Prostate gland (tissue), 2 donors: ENCODE measurements at regions not wholly inside any gene's neighbourhood (a gene's known extent, or its start where the extent isn't known, plus 50 kb on each side); places are given as distances from the start of the nearest gene placed in this dataset.

Experiments
- DNase-seq: peaks from one replicate; pipeline ENCODE4 v3.0.0-alpha.2; 2019; ENCODE audit warnings: low spot score
- H3K27ac ChIP-seq, 2 donors: fragments of 200-600 bp; sonication (generic); 2 replicates each; pipeline ENCODE4 v1.5.1; 2017 to 2019
- H3K27me3 ChIP-seq: fragments of 200-600 bp; sonication (generic); replicated peaks from 2 replicates; pipeline ENCODE4 v1.5.1; 2019; ENCODE audit not compliant: insufficient read depth
- H3K36me3 ChIP-seq, 2 donors: fragments of 200-600 bp; sonication (generic); 1 replicate in 1 of 2; 2 replicates in 1 of 2; pipeline versions ENCODE4 v1.5.1 to v1.8.1; 2017 to 2019
- H3K4me1 ChIP-seq: fragments of 200-600 bp; sonication (generic); replicated peaks from 2 replicates; pipeline ENCODE4 v1.5.1; 2019
- H3K4me3 ChIP-seq, 2 donors: fragments of 200-600 bp; sonication (generic); 2 replicates each; pipeline ENCODE4 v1.5.1; 2017 to 2019
- H3K9me3 ChIP-seq: fragments of 200-600 bp; sonication (generic); 2 replicates; pipeline ENCODE4 v1.5.1; 2017
- CTCF ChIP-seq, 4 experiments: fragments of 200-600 bp in 2 of 4; fragments of 450-650 bp in 2 of 4; sonication (generic) in 2 of 4; IDR thresholded peaks; 1 replicate in 3 of 4; 2 replicates in 1 of 4; pipeline ENCODE4 v1.5.1; 2016 to 2019; ENCODE audit warnings: antibody characterized with exemption in 4 of 4, mild to moderate bottlenecking in 2 of 4, moderate library complexity in 2 of 4
- POLR2A ChIP-seq: fragments of 450-650 bp; IDR thresholded peaks from one replicate; pipeline ENCODE4 v1.6.1; 2016; ENCODE audit warnings: antibody characterized with exemption, mild to moderate bottlenecking
- POLR2AphosphoS5 ChIP-seq: sonication (generic); formaldehyde crosslinking; IDR thresholded peaks from one replicate; pipeline ENCODE4 v1.6.1; 2017; ENCODE audit warnings: antibody characterized with exemption
- WGBS: methylation state at CpG from one replicate; pipeline ENCODE4 v1.1.5; 2018; 5-methylcytosine and 5-hydroxymethylcytosine counted together
- intact Hi-C: fragments of 100-400 bp; cut with DNase I; formaldehyde crosslinking; loops from one replicate; pipeline ENCODE4 v1.14.2; 2022

GRCh38 chr4:18314731-18315130 is 293.2 kb upstream of the LCORL start:
- H3K27ac ChIP-seq: no peak overlapping the region
- H3K4me3 ChIP-seq: no peak overlapping the region
- DNase-seq: no peak
- H3K4me1 ChIP-seq: no peaks in the 10 kb centered on the region
- H3K9me3 ChIP-seq: no peaks in the 10 kb centered on the region
- no peaks in the 10 kb centered on the region for H3K36me3 ChIP-seq
- no peaks in the 10 kb centered on the region for H3K27me3 ChIP-seq
- intact Hi-C loops: no loop called here
- no peak for TF ChIP-seq CTCF (IDR thresholded peaks at IDR 0.05)
- TF ChIP-seq POLR2A: no peak
- TF ChIP-seq POLR2AphosphoS5: no peak
- WGBS: 42% methylated on average over 3 of the region's 3 CpGs

DNA sequence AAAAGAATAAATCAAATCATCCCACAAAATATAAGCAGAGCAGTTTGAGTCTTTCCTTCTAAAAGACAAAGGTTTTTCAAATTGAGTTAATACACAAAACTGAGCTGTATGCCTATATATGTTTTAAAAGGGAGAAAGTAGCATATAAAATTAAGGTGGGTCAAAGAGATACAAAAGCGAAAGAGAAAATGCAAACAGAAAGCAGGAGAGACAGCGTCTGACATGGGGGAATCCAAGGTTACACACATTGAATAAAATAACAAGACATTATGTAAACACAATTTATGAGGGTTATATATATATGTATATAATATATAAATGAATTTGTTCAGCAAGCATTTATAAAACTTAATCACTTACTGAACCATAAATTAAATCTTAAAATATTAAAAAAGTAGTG is 276.1 kb upstream of the LCORL start:
- no peaks in the 10 kb centered on the region for H3K36me3 ChIP-seq
- H3K27me3 ChIP-seq: no peaks in the 10 kb centered on the region
- H3K9me3 ChIP-seq: no peaks in the 10 kb centered on the region
- no peak for DNase-seq
- no peak overlapping the region for H3K4me3 ChIP-seq
- no peak for TF ChIP-seq POLR2A
- TF ChIP-seq CTCF (IDR thresholded peaks at IDR 0.05): no peak
- TF ChIP-seq POLR2AphosphoS5: no peak
- no peak overlapping the region for H3K27ac ChIP-seq
- WGBS: 46% methylated on average over 2 of the region's 2 CpGs
- intact Hi-C loops: no loop called here
- H3K4me1 ChIP-seq: no peaks in the 10 kb centered on the region

- H3K9me3 ChIP-seq: no peaks in the 10 kb centered on the region
- no peak overlapping the region for H3K27ac ChIP-seq
- DNase-seq: no peak
- 43% methylated on average over 2 of the region's 2 CpGs for WGBS
- no peaks in the 10 kb centered on the region for H3K27me3 ChIP-seq
- intact Hi-C loops: no loop called here
- H3K4me3 ChIP-seq: no peak overlapping the region
- no peaks in the 10 kb centered on the region for H3K4me1 ChIP-seq
- no peaks in the 10 kb centered on the region for H3K36me3 ChIP-seq
- TF ChIP-seq POLR2A (no peak), POLR2AphosphoS5 (no peak)
These were observed 274.9 kb upstream of the LCORL start for GRCh38 chr4:18296411-18296810.

- H3K27ac ChIP-seq: no peak overlapping the region
- no peak for TF ChIP-seq POLR2AphosphoS5
- TF ChIP-seq POLR2A: no peak
- TF ChIP-seq CTCF (IDR thresholded peaks at IDR 0.05): no peak
- no peaks in the 10 kb centered on the region for H3K4me1 ChIP-seq
- WGBS: 48% methylated on average over 2 of the region's 2 CpGs
- no peak overlapping the region for H3K4me3 ChIP-seq
- H3K9me3 ChIP-seq: no peaks in the 10 kb centered on the region
- H3K27me3 ChIP-seq: no peaks in the 10 kb centered on the region
- H3K36me3 ChIP-seq: no peaks in the 10 kb centered on the region
- DNase-seq: no peak
- intact Hi-C loops: no loop called here
These were observed 273.3 kb upstream of the LCORL start for GRCh38 chr4:18294846-18295245.

DNA sequence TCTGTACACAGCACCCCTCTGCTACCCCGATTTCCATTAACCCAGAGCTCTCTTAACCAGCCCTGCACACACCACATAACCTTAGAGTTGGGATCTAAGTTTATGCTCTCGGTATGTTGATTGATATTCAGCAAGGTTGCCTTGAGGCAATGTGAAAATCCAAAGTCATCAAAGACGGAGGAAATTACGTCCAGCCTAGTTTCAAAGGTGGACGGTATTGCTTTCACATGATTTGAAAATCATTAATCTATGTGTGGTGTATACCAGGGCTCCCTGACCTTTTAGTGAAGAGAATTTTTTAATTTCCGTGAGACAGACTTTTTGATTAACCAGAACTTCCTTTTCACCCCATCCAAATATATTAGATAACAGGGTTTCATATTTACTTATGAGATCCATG is 272.5 kb upstream of the LCORL start:
- H3K9me3 ChIP-seq: no peaks in the 10 kb centered on the region
- intact Hi-C loops: no loop called here
- H3K4me3 ChIP-seq: no peak overlapping the region
- H3K27ac ChIP-seq: no peak overlapping the region
- 90% methylated on average over 6 of the region's 6 CpGs for WGBS
- no peaks in the 10 kb centered on the region for H3K36me3 ChIP-seq
- no peak for TF ChIP-seq POLR2A
- no peak for TF ChIP-seq POLR2AphosphoS5
- no peak for TF ChIP-seq CTCF (IDR thresholded peaks at IDR 0.05)
- H3K27me3 ChIP-seq: no peaks in the 10 kb centered on the region
- H3K4me1 ChIP-seq: no peaks in the 10 kb centered on the region
- no peak for DNase-seq
